Limb (tissue), 2 donors: ENCODE measurements at regions not wholly inside any gene's neighbourhood (a gene's known extent, or its start where the extent isn't known, plus 50 kb on each side); places are given as distances from the start of the nearest gene placed in this dataset.

Source experiments
- DNase-seq, 2 donors: peaks; one replicate each; pipeline ENCODE4 v3.0.0-alpha.2; 2016; ENCODE audit errors: extremely low spot score in 2 of 2

- DNase-seq = peak; percentile 65 to 80
These were observed 725.5 kb upstream of the ARRDC4 start for GRCh38 chr15:97234851-97235610.

- no peak for DNase-seq
These were observed 724.9 kb upstream of the ARRDC4 start for GRCh38 chr15:97235611-97235985.

GRCh38 chr15:97236140-97236539, 724.4 kb upstream of the ARRDC4 start:
- no peak for DNase-seq

GRCh38 chr15:97237160-97237559, 723.3 kb upstream of the ARRDC4 start:
- DNase-seq = no peak

GRCh38 chr15:97248376-97248775, 712.1 kb upstream of the ARRDC4 start:
- no peak for DNase-seq

GRCh38 chr15:97259943-97260342, 700.6 kb upstream of the ARRDC4 start:
- no peak for DNase-seq

GRCh38 chr15:97301166-97301565, 659.3 kb upstream of the ARRDC4 start:
- DNase-seq = no peak

- DNase-seq = no peak
These were observed 644.1 kb upstream of the ARRDC4 start for GRCh38 chr15:97316362-97316761.

- DNase-seq = no peak
These were observed 643.3 kb upstream of the ARRDC4 start for GRCh38 chr15:97317163-97317562.

- DNase-seq = no peak
These were observed 641.2 kb upstream of the ARRDC4 start for GRCh38 chr15:97319291-97319690.

GRCh38 chr15:97346221-97346620, 614.3 kb upstream of the ARRDC4 start:
- no peak for DNase-seq

- no peak for DNase-seq
These were observed 609.7 kb upstream of the ARRDC4 start for GRCh38 chr15:97350813-97351212.

- DNase-seq = no peak
These were observed 577.0 kb upstream of the ARRDC4 start for GRCh38 chr15:97383516-97383915.

- DNase-seq = no peak
These were observed 573.6 kb upstream of the ARRDC4 start for GRCh38 chr15:97386940-97387339.

GRCh38 chr15:97401195-97401594, 559.3 kb upstream of the ARRDC4 start:
- no peak for DNase-seq

GRCh38 chr15:97401970-97402369, 558.5 kb upstream of the ARRDC4 start:
- no peak for DNase-seq

GRCh38 chr15:97406841-97407240, 553.7 kb upstream of the ARRDC4 start:
- no peak for DNase-seq

- peak in 1 of 2 donors; percentile 3 for DNase-seq
These were observed 549.5 kb upstream of the ARRDC4 start for GRCh38 chr15:97410897-97411575.

- DNase-seq = no peak
These were observed 540.4 kb upstream of the ARRDC4 start for GRCh38 chr15:97420130-97420529.

GRCh38 chr15:97425596-97425995, 534.9 kb upstream of the ARRDC4 start:
- DNase-seq = no peak

GRCh38 chr15:97443101-97443500, 517.4 kb upstream of the ARRDC4 start:
- no peak for DNase-seq

- no peak for DNase-seq
These were observed 514.4 kb upstream of the ARRDC4 start for GRCh38 chr15:97446138-97446537.

GRCh38 chr15:97456521-97457202, 503.8 kb upstream of the ARRDC4 start:
- no peak for DNase-seq
